ES-I3 (cell line): ENCODE measurements at regions not wholly inside any gene's neighbourhood (a gene's known extent, or its start where the extent isn't known, plus 50 kb on each side); places are given as distances from the start of the nearest gene placed in this dataset.
"Not testable (repeated sequence)": the region's sequence is repeated elsewhere in the genome, so short reads cannot be mapped to it uniquely, and the experiment has no call there.

Experiments
- H3K36me3 ChIP-seq: 2 replicates; pipeline ENCODE4 v1.6.1; 2013; ENCODE audit warnings: mild to moderate bottlenecking, low read length, control low read depth, moderate library complexity; ENCODE audit not compliant: insufficient read depth
- H3K4me1 ChIP-seq: 2 replicates; pipeline ENCODE4 v1.6.1; 2013; ENCODE audit warnings: mild to moderate bottlenecking, control low read depth, low read length; ENCODE audit not compliant: insufficient read depth
- H3K9ac ChIP-seq: 2 replicates; pipeline ENCODE4 v1.6.1; 2013; ENCODE audit warnings: low read depth, mild to moderate bottlenecking, low read length, moderate library complexity
- H3K9me3 ChIP-seq: 2 replicates; pipeline ENCODE4 v1.6.1; 2013; ENCODE audit warnings: mild to moderate bottlenecking, low read length, moderate library complexity; ENCODE audit not compliant: control insufficient read depth, insufficient read depth

GRCh38 chr5:3511934-3512333 lies 83.7 kb upstream of the IRX1 start:
- peaks cover 15% of the 10 kb centered on the region for H3K4me1 ChIP-seq
- H3K36me3 ChIP-seq = no peaks in the 10 kb centered on the region
- H3K9me3 ChIP-seq = peaks cover 5% of the 10 kb centered on the region; the same call in 1 of the 2 replicates
- no peak overlapping the region for H3K9ac ChIP-seq

- Histone ChIP-seq H3K4me1 (peaks cover 14% of the 10 kb centered on the region), H3K9ac (no peak overlapping the region), H3K36me3 (no peaks in the 10 kb centered on the region), H3K9me3 (peaks cover 5% of the 10 kb centered on the region; the same call in 1 of the 2 replicates)
Observed at GRCh38 chr5:3511519-3511918, 84.1 kb upstream of the IRX1 start.

DNA sequence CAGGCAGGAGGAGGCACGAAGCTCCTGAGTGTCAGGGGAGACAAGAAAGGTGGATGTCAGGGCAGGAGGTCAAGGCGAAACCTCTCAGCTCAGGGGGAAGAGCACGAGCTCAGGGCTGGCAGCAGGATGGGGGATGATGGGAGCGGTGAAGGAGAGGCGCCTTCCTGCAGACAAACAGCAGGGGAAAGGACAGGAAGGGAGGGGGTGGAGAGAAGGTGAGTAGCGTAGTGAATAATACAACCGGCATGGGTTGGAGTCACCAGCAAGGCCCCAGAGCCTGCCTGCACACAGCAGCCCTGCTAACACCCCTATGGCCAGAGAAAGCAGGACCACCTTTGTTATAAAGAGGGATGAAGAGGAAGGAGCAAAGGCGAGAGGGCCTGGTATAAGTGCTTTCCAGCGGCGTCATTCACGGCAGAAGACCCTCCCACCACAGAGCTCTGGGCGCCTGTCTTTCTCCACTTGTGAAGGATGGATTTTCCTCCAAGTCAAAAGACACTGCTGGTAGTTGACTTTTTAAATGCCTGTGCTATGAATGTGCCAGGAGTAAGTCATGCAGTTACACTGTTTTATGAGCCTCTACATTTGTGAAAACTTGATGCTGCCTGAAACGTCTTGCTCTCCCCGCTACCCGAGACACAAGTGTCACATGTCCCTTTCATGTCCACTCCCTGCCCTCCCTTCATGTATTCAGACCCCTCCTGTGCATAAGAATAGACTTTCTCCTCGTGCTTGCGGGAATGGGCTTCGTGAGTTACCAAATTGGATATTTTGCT lies 84.8 kb upstream of the IRX1 start:
- H3K4me1 ChIP-seq = peaks cover 14% of the 10 kb centered on the region
- H3K36me3 ChIP-seq = no peaks in the 10 kb centered on the region
- peaks cover 5% of the 10 kb centered on the region; the same call in 1 of the 2 replicates for H3K9me3 ChIP-seq
- H3K9ac ChIP-seq = no peak overlapping the region

GRCh38 chr5:3509290-3509689 lies 86.3 kb upstream of the IRX1 start:
- H3K36me3 ChIP-seq = no peaks in the 10 kb centered on the region
- H3K4me1 ChIP-seq = peaks cover 14% of the 10 kb centered on the region
- H3K9ac ChIP-seq = no peak overlapping the region
- peaks cover 5% of the 10 kb centered on the region; the same call in 1 of the 2 replicates for H3K9me3 ChIP-seq

- no peaks in the 10 kb centered on the region for H3K36me3 ChIP-seq
- peaks cover 14% of the 10 kb centered on the region for H3K4me1 ChIP-seq
- H3K9ac ChIP-seq = no peak overlapping the region
- peaks cover 5% of the 10 kb centered on the region; the same call in 1 of the 2 replicates for H3K9me3 ChIP-seq
Observed at GRCh38 chr5:3508395-3508794, 87.2 kb upstream of the IRX1 start.

GRCh38 chr5:3490957-3491507 lies 104.6 kb upstream of the IRX1 start:
- Histone ChIP-seq H3K4me1 (no peaks in the 10 kb centered on the region), H3K36me3 (no peaks in the 10 kb centered on the region), H3K9me3 (no peaks in the 10 kb centered on the region), H3K9ac (no peak overlapping the region)

- H3K4me1 ChIP-seq = no peaks in the 10 kb centered on the region
- no peaks in the 10 kb centered on the region for H3K36me3 ChIP-seq
- H3K9me3 ChIP-seq = no peaks in the 10 kb centered on the region
- no peak overlapping the region for H3K9ac ChIP-seq
Observed at GRCh38 chr5:3489239-3489843, 106.3 kb upstream of the IRX1 start.

DNA sequence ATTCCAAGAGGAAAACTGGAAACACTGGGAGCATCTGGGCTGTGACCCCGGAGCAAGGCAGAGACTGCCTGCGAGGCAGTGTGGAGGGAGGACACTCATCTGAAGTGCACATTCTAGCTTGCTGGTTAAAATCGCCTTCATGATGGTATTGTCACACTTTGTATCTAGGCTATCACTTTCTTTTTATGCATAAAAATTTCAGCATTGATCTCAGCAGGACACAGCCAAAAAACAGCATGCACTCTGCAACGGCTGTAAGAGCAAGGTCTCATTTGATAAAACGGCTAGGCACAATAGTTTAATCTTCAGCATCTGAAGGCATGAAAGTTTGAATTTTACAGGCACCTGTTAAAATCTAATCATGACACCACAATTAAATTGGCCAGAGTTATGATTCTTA lies 110.8 kb upstream of the IRX1 start:
- no peaks in the 10 kb centered on the region for H3K9me3 ChIP-seq
- no peak overlapping the region for H3K9ac ChIP-seq
- no peaks in the 10 kb centered on the region for H3K4me1 ChIP-seq

GRCh38 chr5:3481175-3481574 lies 114.5 kb upstream of the IRX1 start:
- H3K9ac ChIP-seq = no peak overlapping the region
- H3K36me3 ChIP-seq = no peaks in the 10 kb centered on the region
- no peaks in the 10 kb centered on the region for H3K9me3 ChIP-seq
- H3K4me1 ChIP-seq = no peaks in the 10 kb centered on the region

More for the DNA sequence above, 110.8 kb upstream of the IRX1 start:
- no peaks in the 10 kb centered on the region for H3K36me3 ChIP-seq

DNA sequence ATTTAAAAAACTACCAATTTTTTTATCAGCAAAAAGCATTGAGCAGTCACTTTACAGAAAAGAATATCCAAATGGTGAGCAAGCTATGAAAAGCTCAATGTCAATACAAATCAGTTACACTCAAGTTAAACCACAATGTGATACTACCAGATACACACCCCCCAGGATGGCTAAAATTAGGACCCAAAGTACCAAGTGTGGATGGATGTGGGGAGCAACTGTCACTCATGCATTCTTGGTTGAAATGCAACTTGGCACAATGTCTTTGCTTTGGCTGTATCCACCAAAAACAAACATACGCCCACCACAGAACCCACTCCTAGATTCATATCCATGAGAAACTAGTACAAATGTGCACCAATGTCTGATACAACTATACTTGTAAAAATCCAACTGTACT lies 120.0 kb upstream of the IRX1 start:
- Histone ChIP-seq H3K36me3 (no peaks in the 10 kb centered on the region), H3K4me1 (no peaks in the 10 kb centered on the region), H3K9ac (no peak overlapping the region), H3K9me3 (no peaks in the 10 kb centered on the region)

GRCh38 chr5:3466392-3466791 lies 129.2 kb upstream of the IRX1 start:
- Histone ChIP-seq H3K9me3 (no peaks in the 10 kb centered on the region), H3K36me3 (no peaks in the 10 kb centered on the region), H3K4me1 (no peaks in the 10 kb centered on the region), H3K9ac (no peak overlapping the region)

DNA sequence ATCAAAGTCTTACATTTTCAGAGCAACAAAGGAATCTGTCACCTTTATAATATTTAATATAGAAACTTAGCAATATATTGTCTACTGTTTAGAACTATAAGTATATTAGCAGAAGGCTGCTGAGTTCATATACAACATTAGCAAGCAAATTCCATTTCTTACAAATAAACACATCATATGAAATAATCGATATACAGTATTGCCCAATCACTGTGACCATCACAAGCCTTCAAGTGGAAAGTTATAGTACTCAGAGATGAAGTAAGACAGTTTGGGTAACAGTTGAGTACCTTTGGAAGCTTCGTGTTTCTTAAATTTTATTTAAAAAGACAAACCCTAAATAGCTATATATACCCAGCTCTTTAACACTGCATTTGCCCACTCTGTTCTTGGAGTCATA lies 135.2 kb upstream of the IRX1 start:
- no peaks in the 10 kb centered on the region for H3K9me3 ChIP-seq
- no peak overlapping the region for H3K9ac ChIP-seq
- H3K4me1 ChIP-seq = no peaks in the 10 kb centered on the region
- H3K36me3 ChIP-seq = no peaks in the 10 kb centered on the region

DNA sequence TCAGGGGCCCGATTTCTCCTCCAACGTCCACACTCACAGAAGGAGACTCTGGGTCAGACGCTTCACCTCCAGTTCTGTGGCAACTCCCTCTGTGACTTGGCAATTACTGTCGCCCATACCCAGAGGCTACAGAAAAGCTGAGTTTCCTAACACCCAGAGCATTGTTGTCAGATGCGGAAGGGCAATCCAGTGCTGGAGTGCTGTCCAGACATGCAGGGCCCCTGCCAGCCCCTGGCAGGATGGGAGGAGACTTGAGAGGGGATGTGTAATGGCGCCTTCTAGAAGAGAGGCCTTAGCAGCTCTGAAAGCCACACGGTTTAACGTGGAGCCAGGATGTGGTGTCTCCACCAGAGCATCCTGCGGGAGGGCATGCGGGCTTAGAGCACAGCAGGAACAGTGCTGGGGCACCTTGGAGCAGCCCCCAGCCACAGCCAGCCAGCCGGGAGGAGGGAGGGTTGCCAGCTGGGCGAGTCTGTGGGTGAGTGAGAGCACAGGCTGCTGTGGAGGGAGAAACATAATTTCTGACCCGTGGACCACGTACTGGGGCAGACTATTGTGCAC lies 139.4 kb upstream of the IRX1 start:
- H3K9me3 ChIP-seq = no peaks in the 10 kb centered on the region
- no peaks in the 10 kb centered on the region for H3K36me3 ChIP-seq
- no peaks in the 10 kb centered on the region for H3K4me1 ChIP-seq
- H3K9ac ChIP-seq = no peak overlapping the region

DNA sequence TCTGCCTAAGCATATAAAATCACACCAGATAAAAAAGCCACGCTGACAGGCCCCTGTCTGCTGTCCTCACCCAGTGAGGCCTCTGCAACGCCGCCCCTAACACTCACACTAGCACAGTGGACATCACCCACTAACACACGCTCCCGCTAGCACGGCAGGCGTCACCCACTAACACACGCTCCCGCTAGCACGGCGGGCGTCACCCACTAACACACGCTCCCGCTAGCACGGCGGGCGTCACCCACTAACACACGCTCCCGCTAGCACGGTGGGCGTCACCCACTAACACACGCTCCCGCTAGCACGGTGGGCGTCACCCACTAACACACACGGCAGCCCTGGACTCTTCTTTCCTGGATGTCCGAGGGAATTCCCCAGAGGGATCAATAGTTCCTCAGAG lies 141.6 kb upstream of the IRX1 start:
- not testable (repeated sequence) for H3K4me1 ChIP-seq, H3K9ac ChIP-seq, H3K9me3 ChIP-seq, H3K36me3 ChIP-seq

- H3K9ac ChIP-seq = no peak overlapping the region
- H3K36me3 ChIP-seq = no peaks in the 10 kb centered on the region
- H3K4me1 ChIP-seq = no peaks in the 10 kb centered on the region
- no peaks in the 10 kb centered on the region; the same call in 1 of the 2 replicates for H3K9me3 ChIP-seq
Observed at GRCh38 chr5:3452622-3453021, 143.0 kb upstream of the IRX1 start.
